HCT116 (cell line): ENCODE measurements at regions not wholly inside any gene's neighbourhood (a gene's known extent, or its start where the extent isn't known, plus 50 kb on each side); places are given as distances from the start of the nearest gene placed in this dataset.

Source experiments
- ATAC-seq: fragments of 200-7000 bp; cut with Tn5 transposase; 2 replicates; pipeline ENCODE4 v1.9.1; 2020; ENCODE audit warnings: mild to moderate bottlenecking, moderate library complexity
- BruUV-seq: library from RNA; stranded (reverse); fragments of 400-500 nt; replicated peaks from 2 replicates; lab custom pipeline; 2021; lab: Mats Ljungman, UMichigan
- CTCF ChIA-PET: fragments of 300-600 bp; sonication (Branson Sonifier 250); formaldehyde crosslinking; loops from one replicate; lab custom pipeline; 2021; ENCODE audit warnings: antibody characterized with exemption; lab: Charles Lee
- POLR2A ChIA-PET: fragments of 300-600, 350-600 bp; sonication (Branson Sonifier 250); formaldehyde crosslinking; loops from one replicate; lab custom pipeline; 2021; ENCODE audit warnings: antibody characterized with exemption; lab: Charles Lee
- RAD21 ChIA-PET, 2 experiments: fragments of 300-600 bp; sonication (Branson Sonifier 250); formaldehyde crosslinking; loops; one replicate each; lab custom pipeline; 2023; ENCODE audit warnings: low total read pairs in 2 of 2; ENCODE audit not compliant: uncharacterized antibody in 2 of 2, unreplicated experiment in 2 of 2, low non-redundant PET in 1 of 2; lab: Charles Lee
- DNase-seq: peaks from one replicate; pipeline ENCODE4 v3.0.0-alpha.2; 2010; ENCODE audit warnings: low read depth, low spot score
- H2AFZ ChIP-seq: fragments of 200-600 bp; shearing (Covaris generic), sonication (generic); 2 replicates; pipeline ENCODE4 v1.6.1; 2017; ENCODE audit warnings: low read depth, mixed run types, mixed read lengths, antibody characterized with exemption, low read length; ENCODE audit not compliant: poor library complexity, severe bottlenecking
- H3K27ac ChIP-seq: 2 replicates; pipeline ENCODE4 v1.5.1; 2012; ENCODE audit warnings: low read depth, low read length
- H3K27me3 ChIP-seq: fragments of 200-600 bp; sonication (generic); 2 replicates; pipeline ENCODE4 v1.6.1; 2016; ENCODE audit warnings: mixed run types, low read length, mixed read lengths; ENCODE audit not compliant: insufficient read depth
- H3K36me3 ChIP-seq, 2 experiments: fragments of 200-500 bp in 1 of 2; fragments of 200-600 bp in 1 of 2; sonication (Bioruptor generic) in 1 of 2; sonication (generic) in 1 of 2; 2 replicates each; pipeline versions ENCODE4 v1.5.1 to v1.6.1; 2014 to 2016; ENCODE audit warnings: low read length in 2 of 2, inconsistent platforms in 1 of 2, mixed read lengths in 1 of 2, mixed run types in 1 of 2; ENCODE audit not compliant: insufficient read depth in 2 of 2, control insufficient read depth in 1 of 2
- H3K4me1 ChIP-seq, 2 experiments: fragments of 200-600 bp in 1 of 2; sonication (generic) in 1 of 2; 2 replicates each; pipeline versions ENCODE4 v1.5.1 to v1.6.1; 2012 to 2017; ENCODE audit warnings: low read length in 2 of 2, inconsistent platforms in 1 of 2, mild to moderate bottlenecking in 1 of 2, mixed read lengths in 1 of 2, mixed run types in 1 of 2, moderate library complexity in 1 of 2; ENCODE audit not compliant: insufficient read depth in 2 of 2, control insufficient read depth in 1 of 2
- H3K4me2 ChIP-seq: fragments of 200-600 bp; sonication (generic); 2 replicates; pipeline ENCODE4 v1.6.1; 2017; ENCODE audit warnings: mixed run types, low read length, mixed read lengths
- H3K4me3 ChIP-seq, 2 experiments: fragments of 200-600 bp in 1 of 2; sonication (generic) in 1 of 2; replicated peaks in 1 of 2; 2 replicates each; pipeline ENCODE4 v1.5.1; 2011 to 2016; ENCODE audit warnings: low read length in 2 of 2, control low read depth in 1 of 2, low read depth in 1 of 2, mild to moderate bottlenecking in 1 of 2, mixed read lengths in 1 of 2, mixed run types in 1 of 2
- H3K79me2 ChIP-seq: fragments of 200-600 bp; sonication (generic); 2 replicates; pipeline ENCODE4 v1.6.1; 2017; ENCODE audit warnings: mild to moderate bottlenecking, mixed run types, low read length, moderate library complexity, mixed read lengths; ENCODE audit not compliant: insufficient read depth
- H3K9ac ChIP-seq: fragments of 200-600 bp; sonication (generic); 2 replicates; pipeline ENCODE4 v1.6.1; 2016; ENCODE audit warnings: low read length, mixed read lengths
- H3K9me2 ChIP-seq: fragments of 200-600 bp; sonication (generic), shearing (Covaris generic); 2 replicates; pipeline ENCODE4 v1.6.1; 2017; ENCODE audit warnings: mixed run types, mild to moderate bottlenecking, moderate library complexity; ENCODE audit not compliant: insufficient read depth
- H3K9me3 ChIP-seq, 2 experiments: fragments of 200-500 bp in 1 of 2; fragments of 200-600 bp in 1 of 2; sonication (Bioruptor generic) in 1 of 2; sonication (generic) in 1 of 2; 2 replicates each; pipeline ENCODE4 v1.6.1; 2014 to 2017; ENCODE audit warnings: low read length in 2 of 2, mixed read lengths in 2 of 2, inconsistent platforms in 1 of 2, low read depth in 1 of 2, mild to moderate bottlenecking in 1 of 2, mixed run types in 1 of 2, moderate library complexity in 1 of 2; ENCODE audit not compliant: control insufficient read depth in 1 of 2, insufficient read depth in 1 of 2
- H4K20me1 ChIP-seq: fragments of 200-600 bp; sonication (generic), shearing (Covaris generic); 2 replicates; pipeline ENCODE4 v1.6.1; 2017; ENCODE audit warnings: mixed run types, mild to moderate bottlenecking, moderate library complexity; ENCODE audit not compliant: insufficient read depth
- CEBPB ChIP-seq: IDR thresholded peaks from 2 replicates; pipeline ENCODE4 v1.6.1; 2012; ENCODE audit warnings: low read depth
- CTCF ChIP-seq, 3 experiments: fragments of 200-600 bp in 1 of 3; sonication (generic) in 1 of 3; IDR thresholded peaks in 2 of 3; conservative IDR thresholded peaks in 1 of 3; 2 replicates each; pipeline ENCODE4 v1.5.1; 2012 to 2017; ENCODE audit warnings: low read depth in 2 of 3, low read length in 2 of 3, antibody characterized with exemption in 1 of 3, borderline replicate concordance in 1 of 3, control low read depth in 1 of 3, mild to moderate bottlenecking in 1 of 3, mixed read lengths in 1 of 3, mixed run types in 1 of 3, moderate library complexity in 1 of 3; ENCODE audit not compliant: insufficient read depth in 1 of 3
- EGR1 ChIP-seq: IDR thresholded peaks from 2 replicates; pipeline ENCODE4 v1.6.1; 2012; ENCODE audit warnings: low read depth
- ELF1 ChIP-seq: IDR thresholded peaks from 2 replicates; pipeline ENCODE4 v1.6.1; 2012; ENCODE audit warnings: low read depth, borderline replicate concordance
- EZH2 ChIP-seq: fragments of 200-600 bp; sonication (generic); IDR thresholded peaks from 2 replicates; pipeline ENCODE4 v1.6.1; 2017; ENCODE audit warnings: antibody characterized with exemption, mixed run types
- EZH2phosphoT487 ChIP-seq: fragments of 200-600 bp; IDR thresholded peaks from 2 replicates; pipeline ENCODE4 v1.6.1; 2018; ENCODE audit warnings: antibody characterized with exemption, borderline replicate concordance
- MAX ChIP-seq: IDR thresholded peaks from 2 replicates; pipeline ENCODE4 v1.6.1; 2012
- POLR2AphosphoS5 ChIP-seq: IDR thresholded peaks from 2 replicates; pipeline ENCODE4 v1.6.1; 2011; ENCODE audit warnings: mild to moderate bottlenecking, low read depth, low read length, moderate library complexity
- RAD21 ChIP-seq: IDR thresholded peaks from 2 replicates; pipeline ENCODE4 v1.6.1; 2012; ENCODE audit warnings: low read depth, mild to moderate bottlenecking
- SIN3A ChIP-seq: IDR thresholded peaks from 2 replicates; pipeline ENCODE4 v1.6.1; 2012; ENCODE audit warnings: low read depth
- TCF7L2 ChIP-seq: IDR thresholded peaks from 2 replicates; pipeline ENCODE4 v1.7.0; 2011; ENCODE audit warnings: borderline replicate concordance, inconsistent platforms; ENCODE audit not compliant: insufficient read depth, insufficient read length; ENCODE audit errors: extremely low read depth
- YY1 ChIP-seq: IDR thresholded peaks from 2 replicates; pipeline ENCODE4 v1.6.1; 2011; ENCODE audit warnings: low read length, low read depth, moderate library complexity, mild to moderate bottlenecking; ENCODE audit not compliant: insufficient replicate concordance; ENCODE audit errors: extremely low read depth
- ZBTB33 ChIP-seq: IDR thresholded peaks from 2 replicates; pipeline ENCODE4 v1.6.1; 2011; ENCODE audit warnings: mild to moderate bottlenecking, low read length, moderate library complexity; ENCODE audit not compliant: insufficient replicate concordance; ENCODE audit errors: extremely low read depth
- ZFX ChIP-seq: fragments of 450-650 bp; IDR thresholded peaks from 2 replicates; pipeline ENCODE4 v1.6.1; 2017
- intact Hi-C: fragments of 100-400 bp; cut with micrococcal nuclease; formaldehyde crosslinking; loops from 2 replicates; pipeline ENCODE4 v1.10.0; 2022

- H3K79me2 ChIP-seq = no peaks in the 10 kb centered on the region
- H3K4me2 ChIP-seq = no peak overlapping the region
- DNase-seq (no peak), ATAC-seq (no peak)
- no peaks in the 10 kb centered on the region for H3K4me1 ChIP-seq
- H3K9ac ChIP-seq = no peak overlapping the region
- no peak overlapping the region for H3K4me3 ChIP-seq
- POLR2A ChIA-PET = no interaction called here
- H3K27me3 ChIP-seq = peaks cover 32% of the 10 kb centered on the region
- H3K9me2 ChIP-seq = no peaks in the 10 kb centered on the region
- intact Hi-C loops = no loop called here
- BruUV-seq = no TSS peak
- TF ChIP-seq ZBTB33 = no peak
- TF ChIP-seq CTCF (IDR thresholded peaks at IDR 0.05 in 2 of 3, conservative IDR thresholded peaks at IDR 0.05 in 1 of 3; ENCODE audit: borderline replicate concordance in 1 of 3, insufficient read depth in 1 of 3, low read depth in 2 of 3, low read length in 2 of 3) = no peak
- RAD21 ChIA-PET = no interaction called here
- H3K36me3 ChIP-seq = no peaks in the 10 kb centered on the region
- H2AFZ ChIP-seq = no peak overlapping the region
- H3K9me3 ChIP-seq = no peaks in the 10 kb centered on the region
- H3K27ac ChIP-seq = no peak overlapping the region
- no peaks in the 10 kb centered on the region for H4K20me1 ChIP-seq
- CTCF ChIA-PET = no interaction called here
Observed at GRCh38 chr16:9311303-9311954, 220.0 kb downstream of the HAPSTR1 start.

- Histone ChIP-seq H3K27me3 (peaks cover 2% of the 10 kb centered on the region), H3K9ac (no peak overlapping the region), H3K36me3 (no peaks in the 10 kb centered on the region), H3K4me2 (no peak overlapping the region), H3K9me2 (no peaks in the 10 kb centered on the region), H3K4me3 (no peak overlapping the region), H3K4me1 (no peaks in the 10 kb centered on the region), H2AFZ (no peak overlapping the region), H3K9me3 (no peaks in the 10 kb centered on the region), H3K79me2 (no peaks in the 10 kb centered on the region), H3K27ac (no peak overlapping the region), H4K20me1 (no peaks in the 10 kb centered on the region)
- ATAC-seq (no peak), DNase-seq (no peak)
- ChIA-PET CTCF (no interaction called here), POLR2A (no interaction called here), RAD21 (no interaction called here)
- BruUV-seq = no TSS peak
- intact Hi-C loops = no loop called here
- TF ChIP-seq RAD21 (no peak), EGR1 (no peak), ZBTB33 (no peak), CEBPB (no peak), EZH2 (no peak), TCF7L2 (no peak), POLR2AphosphoS5 (no peak), EZH2phosphoT487 (no peak), ZFX (no peak), ELF1 (no peak), MAX (no peak), YY1 (no peak), SIN3A (no peak)
Observed at GRCh38 chr16:9316008-9316407, 224.6 kb downstream of the HAPSTR1 start.
